ENCODE measurements at regions not wholly inside any gene's neighbourhood (a gene's known extent, or its start where the extent isn't known, plus 50 kb on each side); places are given as distances from the start of the nearest gene placed in this dataset.

- TF ChIP-seq CTCF (IDR thresholded peaks at IDR 0.05), result no peak
- no peak for TF ChIP-seq POLR2A (IDR thresholded peaks at IDR 0.05)
Measured at GRCh38 chr12:85448031-85448430, 168.0 kb downstream of the ALX1 start.
